ENCODE measurements at regions not wholly inside any gene's neighbourhood (a gene's known extent, or its start where the extent isn't known, plus 50 kb on each side); places are given as distances from the start of the nearest gene placed in this dataset.

- WGBS (ENCODE audit: low lambda C conversion rate) = 29% methylated on average over 2 of the region's 2 CpGs
- no peak overlapping the region for H3K4me3 ChIP-seq (ENCODE audit: low read depth in 2 of 2, low read length in 1 of 2)
- DNase-seq = no peak
- TF ChIP-seq ELF1 (IDR thresholded peaks at IDR 0.05) = no peak
- TF ChIP-seq, protein P1, sequence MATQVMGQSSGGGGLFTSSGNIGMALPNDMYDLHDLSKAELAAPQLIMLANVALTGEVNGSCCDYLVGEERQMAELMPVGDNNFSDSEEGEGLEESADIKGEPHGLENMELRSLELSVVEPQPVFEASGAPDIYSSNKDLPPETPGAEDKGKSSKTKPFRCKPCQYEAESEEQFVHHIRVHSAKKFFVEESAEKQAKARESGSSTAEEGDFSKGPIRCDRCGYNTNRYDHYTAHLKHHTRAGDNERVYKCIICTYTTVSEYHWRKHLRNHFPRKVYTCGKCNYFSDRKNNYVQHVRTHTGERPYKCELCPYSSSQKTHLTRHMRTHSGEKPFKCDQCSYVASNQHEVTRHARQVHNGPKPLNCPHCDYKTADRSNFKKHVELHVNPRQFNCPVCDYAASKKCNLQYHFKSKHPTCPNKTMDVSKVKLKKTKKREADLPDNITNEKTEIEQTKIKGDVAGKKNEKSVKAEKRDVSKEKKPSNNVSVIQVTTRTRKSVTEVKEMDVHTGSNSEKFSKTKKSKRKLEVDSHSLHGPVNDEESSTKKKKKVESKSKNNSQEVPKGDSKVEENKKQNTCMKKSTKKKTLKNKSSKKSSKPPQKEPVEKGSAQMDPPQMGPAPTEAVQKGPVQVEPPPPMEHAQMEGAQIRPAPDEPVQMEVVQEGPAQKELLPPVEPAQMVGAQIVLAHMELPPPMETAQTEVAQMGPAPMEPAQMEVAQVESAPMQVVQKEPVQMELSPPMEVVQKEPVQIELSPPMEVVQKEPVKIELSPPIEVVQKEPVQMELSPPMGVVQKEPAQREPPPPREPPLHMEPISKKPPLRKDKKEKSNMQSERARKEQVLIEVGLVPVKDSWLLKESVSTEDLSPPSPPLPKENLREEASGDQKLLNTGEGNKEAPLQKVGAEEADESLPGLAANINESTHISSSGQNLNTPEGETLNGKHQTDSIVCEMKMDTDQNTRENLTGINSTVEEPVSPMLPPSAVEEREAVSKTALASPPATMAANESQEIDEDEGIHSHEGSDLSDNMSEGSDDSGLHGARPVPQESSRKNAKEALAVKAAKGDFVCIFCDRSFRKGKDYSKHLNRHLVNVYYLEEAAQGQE (IDR thresholded peaks at IDR 0.05; ENCODE audit: low read depth, low read length) = no peak
- TF ChIP-seq SMC3 (IDR thresholded peaks at IDR 0.05; ENCODE audit: low read depth, low read length) = no peak
- no peak for TF ChIP-seq GATA2 (CRISPR knock-in tag; IDR thresholded peaks at IDR 0.05)
- no peak for TF ChIP-seq MXI1 (IDR thresholded peaks at IDR 0.05; ENCODE audit: low read depth, low read length)
- TF ChIP-seq CHD2 (IDR thresholded peaks at IDR 0.05; ENCODE audit: low read length, partially characterized antibody) = no peak
- no peak for TF ChIP-seq IRF3 (IDR thresholded peaks at IDR 0.05; ENCODE audit: low read depth, low read length)
- no peak for TF ChIP-seq FOXJ3 (CRISPR knock-in tag; IDR thresholded peaks at IDR 0.05)
- ChIA-PET POLR2A (no interaction called here), CTCF (interaction anchor here (1.5 kb wide), 1 partner anchor 171 kb away, joined by 3 read pairs; no protein-coding TSS in a partner anchor)
- H3K27me3 ChIP-seq (ENCODE audit: insufficient read depth) = no peaks in the 10 kb centered on the region
- H4K20me1 ChIP-seq (ENCODE audit: insufficient read depth) = no peaks in the 10 kb centered on the region
- H3F3A ChIP-seq (replicated peaks; ENCODE audit: insufficient read depth) = no peaks in the 10 kb centered on the region
- H3K36me3 ChIP-seq (replicated peaks in 1 of 2; ENCODE audit: control insufficient read depth in 1 of 2, insufficient read depth in 2 of 2, low read length in 1 of 2) = no peaks in the 10 kb centered on the region
- H3K4me1 ChIP-seq (ENCODE audit: control insufficient read depth in 1 of 2, insufficient read depth in 2 of 2, low read depth in 1 of 2, low read length in 1 of 2) = no peaks in the 10 kb centered on the region
- H3K9me2 ChIP-seq = no peaks in the 10 kb centered on the region
- H2AFZ ChIP-seq (ENCODE audit: low read depth) = no peak overlapping the region
- H3K9ac ChIP-seq = no peak overlapping the region
- H3K27ac ChIP-seq (ENCODE audit: low read depth in 2 of 2, low read length in 1 of 2) = no peak overlapping the region
- H3K79me2 ChIP-seq (ENCODE audit: insufficient read depth) = no peaks in the 10 kb centered on the region
- no peak overlapping the region for H3K4me2 ChIP-seq
- no peaks in the 10 kb centered on the region for H3K9me3 ChIP-seq
Measured at GRCh38 chr14:53672526-53672925, 284.1 kb downstream of the BMP4 start.

DNA sequence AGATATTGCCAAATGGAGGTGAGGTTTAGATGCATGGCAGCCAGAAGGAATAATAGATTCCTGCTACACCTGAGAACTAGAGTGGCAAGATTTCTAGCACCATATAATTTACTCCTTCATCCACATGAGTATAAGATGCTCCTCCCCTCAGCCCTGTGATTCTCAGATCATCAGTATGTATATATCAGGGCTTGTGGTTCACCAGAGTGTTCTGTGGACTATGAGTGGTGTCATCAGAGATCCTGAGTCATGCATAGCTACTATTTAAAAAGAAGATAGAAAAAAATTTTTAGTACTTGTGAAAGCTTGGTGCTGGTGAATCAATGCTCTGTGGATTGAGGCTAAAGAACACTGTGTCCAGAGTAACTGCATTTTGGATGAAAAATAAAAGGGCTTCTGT is 285.9 kb downstream of the BMP4 start:
- H3K27me3 ChIP-seq (ENCODE audit: insufficient read depth) = no peaks in the 10 kb centered on the region
- H3K79me2 ChIP-seq (ENCODE audit: insufficient read depth) = no peaks in the 10 kb centered on the region
- no peaks in the 10 kb centered on the region for H3F3A ChIP-seq (replicated peaks; ENCODE audit: insufficient read depth)
- H3K36me3 ChIP-seq (replicated peaks in 1 of 2; ENCODE audit: control insufficient read depth in 1 of 2, insufficient read depth in 2 of 2, low read length in 1 of 2) = no peaks in the 10 kb centered on the region
- no peak overlapping the region for H3K4me3 ChIP-seq (ENCODE audit: low read depth in 2 of 2, low read length in 1 of 2)
- H3K9ac ChIP-seq = no peak overlapping the region
- H3K4me1 ChIP-seq (ENCODE audit: control insufficient read depth in 1 of 2, insufficient read depth in 2 of 2, low read depth in 1 of 2, low read length in 1 of 2) = no peaks in the 10 kb centered on the region
- no peaks in the 10 kb centered on the region for H3K9me2 ChIP-seq
- no peak overlapping the region for H3K4me2 ChIP-seq
- TF ChIP-seq EP300 (IDR thresholded peaks at IDR 0.05; ENCODE audit: borderline replicate concordance in 1 of 2, low read depth in 1 of 2, low read length in 1 of 2) (no peak), GATA2 (CRISPR knock-in tag; IDR thresholded peaks at IDR 0.05) (no peak), TAF1 (IDR thresholded peaks at IDR 0.05; ENCODE audit: borderline replicate concordance, low read depth, low read length) (no peak), SMC3 (IDR thresholded peaks at IDR 0.05; ENCODE audit: low read depth, low read length) (no peak), NFIC (IDR thresholded peaks at IDR 0.05; ENCODE audit: borderline replicate concordance) (no peak), FOSL2 (IDR thresholded peaks at IDR 0.05; ENCODE audit: borderline replicate concordance, low read depth) (no peak), RXRA (IDR thresholded peaks at IDR 0.05; ENCODE audit: borderline replicate concordance, low read depth) (no peak), RAD21 (IDR thresholded peaks at IDR 0.05; ENCODE audit: low read length) (no peak), JUND (IDR thresholded peaks at IDR 0.05) (no peak), YY1 (IDR thresholded peaks at IDR 0.05; ENCODE audit: low read depth) (no peak), FOXJ3 (CRISPR knock-in tag; IDR thresholded peaks at IDR 0.05) (no peak), MAX (IDR thresholded peaks at IDR 0.05; ENCODE audit: low read depth) (no peak), RCOR1 (IDR thresholded peaks at IDR 0.05; ENCODE audit: low read length) (no peak), NRF1 (IDR thresholded peaks at IDR 0.05; ENCODE audit: low read depth, low read length) (no peak), CTCF (IDR thresholded peaks at IDR 0.05) (no peak)
- TF ChIP-seq, protein P2, sequence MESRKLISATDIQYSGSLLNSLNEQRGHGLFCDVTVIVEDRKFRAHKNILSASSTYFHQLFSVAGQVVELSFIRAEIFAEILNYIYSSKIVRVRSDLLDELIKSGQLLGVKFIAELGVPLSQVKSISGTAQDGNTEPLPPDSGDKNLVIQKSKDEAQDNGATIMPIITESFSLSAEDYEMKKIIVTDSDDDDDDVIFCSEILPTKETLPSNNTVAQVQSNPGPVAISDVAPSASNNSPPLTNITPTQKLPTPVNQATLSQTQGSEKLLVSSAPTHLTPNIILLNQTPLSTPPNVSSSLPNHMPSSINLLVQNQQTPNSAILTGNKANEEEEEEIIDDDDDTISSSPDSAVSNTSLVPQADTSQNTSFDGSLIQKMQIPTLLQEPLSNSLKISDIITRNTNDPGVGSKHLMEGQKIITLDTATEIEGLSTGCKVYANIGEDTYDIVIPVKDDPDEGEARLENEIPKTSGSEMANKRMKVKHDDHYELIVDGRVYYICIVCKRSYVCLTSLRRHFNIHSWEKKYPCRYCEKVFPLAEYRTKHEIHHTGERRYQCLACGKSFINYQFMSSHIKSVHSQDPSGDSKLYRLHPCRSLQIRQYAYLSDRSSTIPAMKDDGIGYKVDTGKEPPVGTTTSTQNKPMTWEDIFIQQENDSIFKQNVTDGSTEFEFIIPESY (IDR thresholded peaks at IDR 0.05; ENCODE audit: borderline replicate concordance, low read depth) = no peak
- H4K20me1 ChIP-seq (ENCODE audit: insufficient read depth) = no peaks in the 10 kb centered on the region
- H2AFZ ChIP-seq (ENCODE audit: low read depth) = no peak overlapping the region
- ChIA-PET POLR2A (no interaction called here), CTCF (interaction anchor here (1.3 kb wide), 1 partner anchor 677 kb away, joined by 3 read pairs; no protein-coding TSS in a partner anchor)
- H3K27ac ChIP-seq (ENCODE audit: low read depth in 2 of 2, low read length in 1 of 2) = no peak overlapping the region
- no peak for DNase-seq
- no peaks in the 10 kb centered on the region for H3K9me3 ChIP-seq
